Endothelial cell of hepatic sinusoid (primary cell): ENCODE measurements at regions not wholly inside any gene's neighbourhood (a gene's known extent, or its start where the extent isn't known, plus 50 kb on each side); places are given as distances from the start of the nearest gene placed in this dataset.
"Not testable (repeated sequence)": the region's sequence is repeated elsewhere in the genome, so short reads cannot be mapped to it uniquely, and the experiment has no call there.

ENCODE experiments used
- in situ Hi-C: cut with HindIII; loops from 2 replicates; pipeline ENCODE4 v1.10.0; 2017; ENCODE audit warnings: low sequenced_read_pairs

GRCh38 chr14:71384007-71384845 lies 477.0 kb downstream of the PCNX1 start:
- in situ Hi-C loops = no loop called here

- in situ Hi-C loops = no loop called here
These were observed 480.5 kb downstream of the PCNX1 start for GRCh38 chr14:71387753-71388152.

GRCh38 chr14:71388336-71388735 lies 481.1 kb downstream of the PCNX1 start:
- in situ Hi-C loops = no loop called here

- in situ Hi-C loops = no loop called here
These were observed 481.6 kb downstream of the PCNX1 start for GRCh38 chr14:71388862-71389261.

GRCh38 chr14:71394386-71394785 lies 487.1 kb downstream of the PCNX1 start:
- in situ Hi-C loops = no loop called here

GRCh38 chr14:71395151-71395604 lies 487.9 kb downstream of the PCNX1 start:
- in situ Hi-C loops = no loop called here

- in situ Hi-C loops = no loop called here
These were observed 488.4 kb downstream of the PCNX1 start for GRCh38 chr14:71395636-71396035.

- in situ Hi-C loops = no loop called here
These were observed 488.9 kb downstream of the PCNX1 start for GRCh38 chr14:71396050-71396677.

- in situ Hi-C loops = no loop called here
These were observed 490.1 kb downstream of the PCNX1 start for GRCh38 chr14:71397371-71397770.

GRCh38 chr14:71398450-71398849 lies 491.2 kb downstream of the PCNX1 start:
- in situ Hi-C loops = no loop called here

- in situ Hi-C loops = no loop called here
These were observed 491.8 kb downstream of the PCNX1 start for GRCh38 chr14:71399057-71399487.

GRCh38 chr14:71400871-71401321 lies 493.6 kb downstream of the PCNX1 start:
- in situ Hi-C loops = no loop called here

- in situ Hi-C loops = not testable (repeated sequence)
These were observed 495.2 kb downstream of the PCNX1 start for GRCh38 chr14:71402415-71402814.

GRCh38 chr14:71403656-71404055 lies 496.4 kb downstream of the PCNX1 start:
- in situ Hi-C loops = no loop called here

- in situ Hi-C loops = no loop called here
These were observed 498.4 kb downstream of the PCNX1 start for GRCh38 chr14:71405676-71406075.

- in situ Hi-C loops = no loop called here
These were observed 501.2 kb downstream of the PCNX1 start for GRCh38 chr14:71408362-71409030.

- in situ Hi-C loops = no loop called here
These were observed 503.5 kb downstream of the PCNX1 start for GRCh38 chr14:71410578-71411284.

- in situ Hi-C loops = no loop called here
These were observed 504.0 kb downstream of the PCNX1 start for GRCh38 chr14:71411285-71411595.

GRCh38 chr14:71411738-71412137 lies 504.5 kb downstream of the PCNX1 start:
- in situ Hi-C loops = no loop called here

- in situ Hi-C loops = no loop called here
These were observed 507.6 kb downstream of the PCNX1 start for GRCh38 chr14:71414631-71415403.

- in situ Hi-C loops = no loop called here
These were observed 508.1 kb downstream of the PCNX1 start for GRCh38 chr14:71415404-71415690.
